Mucosa of rectum (tissue), 2 donors: ENCODE measurements at regions not wholly inside any gene's neighbourhood (a gene's known extent, or its start where the extent isn't known, plus 50 kb on each side); places are given as distances from the start of the nearest gene placed in this dataset.

Source experiments
- H3K27ac ChIP-seq, 2 donors: one replicate each; pipeline ENCODE4 v1.7.0; 2013; ENCODE audit warnings: inconsistent platforms in 2 of 2, low read depth in 2 of 2, low read length in 2 of 2
- H3K27me3 ChIP-seq, 2 donors: one replicate each; pipeline ENCODE4 v1.7.0; 2013; ENCODE audit warnings: low read length in 2 of 2; ENCODE audit not compliant: control insufficient read depth in 2 of 2, insufficient read depth in 2 of 2
- H3K36me3 ChIP-seq, 2 donors: one replicate each; pipeline ENCODE4 v1.7.0; 2013; ENCODE audit warnings: low read length in 2 of 2; ENCODE audit not compliant: control insufficient read depth in 2 of 2, insufficient read depth in 2 of 2
- H3K4me1 ChIP-seq, 2 donors: one replicate each; pipeline ENCODE4 v1.7.0; 2013; ENCODE audit warnings: low read length in 2 of 2, mild to moderate bottlenecking in 1 of 2; ENCODE audit not compliant: control insufficient read depth in 2 of 2, insufficient read depth in 2 of 2
- H3K4me3 ChIP-seq, 2 donors: one replicate each; pipeline ENCODE4 v1.7.0; 2013; ENCODE audit warnings: low read length in 2 of 2
- H3K9ac ChIP-seq, 2 donors: one replicate each; pipeline ENCODE4 v1.7.0; 2013; ENCODE audit warnings: low read length in 2 of 2, low read depth in 1 of 2, mild to moderate bottlenecking in 1 of 2
- H3K9me3 ChIP-seq, 2 donors: one replicate each; pipeline ENCODE4 v1.7.0; 2013; ENCODE audit warnings: low read length in 2 of 2; ENCODE audit not compliant: control insufficient read depth in 2 of 2
- donor health status: healthy.
- donor health status: Normal muscosa, but diverticular disease.

- H3K4me3 ChIP-seq, result no peak overlapping the region
- H3K27me3 ChIP-seq, result no peaks in the 10 kb centered on the region
- H3K27ac ChIP-seq, result no peak overlapping the region
- H3K9ac ChIP-seq, result no peak overlapping the region
- H3K4me1 ChIP-seq, result no peaks in the 10 kb centered on the region
- H3K9me3 ChIP-seq, result no peaks in the 10 kb centered on the region
- H3K36me3 ChIP-seq, result no peaks in the 10 kb centered on the region
Observed at GRCh38 chr1:103941086-103941485, 191.4 kb downstream of the AMY1C start.

GRCh38 chr1:103942029-103942428, 192.3 kb downstream of the AMY1C start:
- H3K9ac ChIP-seq, result no peak overlapping the region
- no peaks in the 10 kb centered on the region for H3K27me3 ChIP-seq
- no peaks in the 10 kb centered on the region for H3K36me3 ChIP-seq
- no peak overlapping the region for H3K27ac ChIP-seq
- no peak overlapping the region for H3K4me3 ChIP-seq
- H3K4me1 ChIP-seq, result no peaks in the 10 kb centered on the region
- no peaks in the 10 kb centered on the region for H3K9me3 ChIP-seq

GRCh38 chr1:103945774-103946173, 196.1 kb downstream of the AMY1C start:
- no peaks in the 10 kb centered on the region for H3K4me1 ChIP-seq
- H3K36me3 ChIP-seq, result no peaks in the 10 kb centered on the region
- H3K9ac ChIP-seq, result no peak overlapping the region
- H3K27me3 ChIP-seq, result no peaks in the 10 kb centered on the region
- no peaks in the 10 kb centered on the region for H3K9me3 ChIP-seq
- H3K4me3 ChIP-seq, result no peak overlapping the region
- H3K27ac ChIP-seq, result no peak overlapping the region

- no peaks in the 10 kb centered on the region for H3K27me3 ChIP-seq
- H3K4me1 ChIP-seq, result no peaks in the 10 kb centered on the region
- no peak overlapping the region for H3K4me3 ChIP-seq
- no peaks in the 10 kb centered on the region for H3K36me3 ChIP-seq
- no peaks in the 10 kb centered on the region for H3K9me3 ChIP-seq
- no peak overlapping the region for H3K27ac ChIP-seq
- no peak overlapping the region for H3K9ac ChIP-seq
Observed at GRCh38 chr1:103948526-103948925, 198.8 kb downstream of the AMY1C start.

GRCh38 chr1:103949779-103950178, 200.1 kb downstream of the AMY1C start:
- Histone ChIP-seq H3K4me3 (no peak overlapping the region), H3K9me3 (no peaks in the 10 kb centered on the region), H3K27ac (no peak overlapping the region), H3K4me1 (no peaks in the 10 kb centered on the region), H3K36me3 (no peaks in the 10 kb centered on the region), H3K27me3 (no peaks in the 10 kb centered on the region), H3K9ac (no peak overlapping the region)

- Histone ChIP-seq H3K36me3 (no peaks in the 10 kb centered on the region), H3K9ac (no peak overlapping the region), H3K27me3 (no peaks in the 10 kb centered on the region), H3K9me3 (no peaks in the 10 kb centered on the region), H3K27ac (no peak overlapping the region), H3K4me1 (no peaks in the 10 kb centered on the region), H3K4me3 (no peak overlapping the region)
Observed at GRCh38 chr1:103953386-103953785, 203.7 kb downstream of the AMY1C start.

GRCh38 chr1:103958699-103959098, 209.0 kb downstream of the AMY1C start:
- H3K4me1 ChIP-seq, result no peaks in the 10 kb centered on the region
- H3K4me3 ChIP-seq, result no peak overlapping the region
- H3K27ac ChIP-seq, result no peak overlapping the region

GRCh38 chr1:103959565-103959964, 209.9 kb downstream of the AMY1C start:
- Histone ChIP-seq H3K27me3 (no peaks in the 10 kb centered on the region), H3K9ac (no peak overlapping the region), H3K4me1 (no peaks in the 10 kb centered on the region), H3K9me3 (peaks cover 0 to 3% of the 10 kb centered on the region in 2 donors), H3K36me3 (no peaks in the 10 kb centered on the region), H3K27ac (no peak overlapping the region), H3K4me3 (no peak overlapping the region)

More at GRCh38 chr1:103958699-103959098, 209.0 kb downstream of the AMY1C start:
- H3K9ac ChIP-seq, result no peak overlapping the region
- H3K9me3 ChIP-seq, result peaks cover 0 to 3% of the 10 kb centered on the region in 2 donors
- H3K27me3 ChIP-seq, result no peaks in the 10 kb centered on the region
- H3K36me3 ChIP-seq, result no peaks in the 10 kb centered on the region

GRCh38 chr1:103960045-103960444, 210.3 kb downstream of the AMY1C start:
- Histone ChIP-seq H3K4me3 (no peak overlapping the region), H3K9me3 (peaks cover 0 to 3% of the 10 kb centered on the region in 2 donors), H3K9ac (no peak overlapping the region), H3K36me3 (no peaks in the 10 kb centered on the region), H3K27me3 (no peaks in the 10 kb centered on the region), H3K27ac (no peak overlapping the region), H3K4me1 (no peaks in the 10 kb centered on the region)

- no peak overlapping the region for H3K9ac ChIP-seq
- no peaks in the 10 kb centered on the region for H3K27me3 ChIP-seq
- no peak overlapping the region for H3K27ac ChIP-seq
- no peaks in the 10 kb centered on the region for H3K4me1 ChIP-seq
- H3K36me3 ChIP-seq, result no peaks in the 10 kb centered on the region
- no peak overlapping the region for H3K4me3 ChIP-seq
- peaks cover 0 to 3% of the 10 kb centered on the region in 2 donors for H3K9me3 ChIP-seq
Observed at GRCh38 chr1:103960710-103961109, 211.0 kb downstream of the AMY1C start.

- H3K27me3 ChIP-seq, result no peaks in the 10 kb centered on the region
- H3K4me3 ChIP-seq, result no peak overlapping the region
- no peak overlapping the region for H3K9ac ChIP-seq
- no peak overlapping the region for H3K27ac ChIP-seq
- H3K36me3 ChIP-seq, result no peaks in the 10 kb centered on the region
- no peaks in the 10 kb centered on the region for H3K4me1 ChIP-seq
- no peaks in the 10 kb centered on the region for H3K9me3 ChIP-seq
Observed at GRCh38 chr1:103986792-103987191, 237.1 kb downstream of the AMY1C start.
